ENCODE measurements at regions not wholly inside any gene's neighbourhood (a gene's known extent, or its start where the extent isn't known, plus 50 kb on each side); places are given as distances from the start of the nearest gene placed in this dataset.

DNA sequence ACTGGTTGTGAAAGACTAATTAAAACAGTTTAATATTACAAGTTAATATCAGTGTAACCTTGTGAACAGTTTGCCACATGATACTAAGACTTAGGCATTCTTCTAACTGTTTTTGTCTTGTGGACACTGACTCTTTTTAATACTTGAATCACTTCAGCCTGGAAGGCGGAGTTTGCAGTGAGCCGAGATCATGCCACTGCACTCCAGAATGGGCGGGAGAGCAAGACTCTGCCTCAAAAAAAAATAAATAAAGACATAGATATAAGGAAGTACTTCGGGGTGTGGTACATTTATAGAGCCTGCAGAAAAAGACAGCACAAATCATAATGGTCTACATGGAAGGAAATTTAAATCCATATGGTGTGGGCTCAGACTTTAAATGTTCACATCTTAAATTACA, 300.4 kb upstream of the NETO1 start:
- TF ChIP-seq ATF7 (IDR thresholded peaks at IDR 0.05; ENCODE audit: low read depth): no peak
- TF ChIP-seq, protein P1, sequence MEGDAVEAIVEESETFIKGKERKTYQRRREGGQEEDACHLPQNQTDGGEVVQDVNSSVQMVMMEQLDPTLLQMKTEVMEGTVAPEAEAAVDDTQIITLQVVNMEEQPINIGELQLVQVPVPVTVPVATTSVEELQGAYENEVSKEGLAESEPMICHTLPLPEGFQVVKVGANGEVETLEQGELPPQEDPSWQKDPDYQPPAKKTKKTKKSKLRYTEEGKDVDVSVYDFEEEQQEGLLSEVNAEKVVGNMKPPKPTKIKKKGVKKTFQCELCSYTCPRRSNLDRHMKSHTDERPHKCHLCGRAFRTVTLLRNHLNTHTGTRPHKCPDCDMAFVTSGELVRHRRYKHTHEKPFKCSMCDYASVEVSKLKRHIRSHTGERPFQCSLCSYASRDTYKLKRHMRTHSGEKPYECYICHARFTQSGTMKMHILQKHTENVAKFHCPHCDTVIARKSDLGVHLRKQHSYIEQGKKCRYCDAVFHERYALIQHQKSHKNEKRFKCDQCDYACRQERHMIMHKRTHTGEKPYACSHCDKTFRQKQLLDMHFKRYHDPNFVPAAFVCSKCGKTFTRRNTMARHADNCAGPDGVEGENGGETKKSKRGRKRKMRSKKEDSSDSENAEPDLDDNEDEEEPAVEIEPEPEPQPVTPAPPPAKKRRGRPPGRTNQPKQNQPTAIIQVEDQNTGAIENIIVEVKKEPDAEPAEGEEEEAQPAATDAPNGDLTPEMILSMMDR (IDR thresholded peaks at IDR 0.05 in 2 of 3, conservative IDR thresholded peaks at IDR 0.05 in 1 of 3; ENCODE audit: control insufficient read depth in 2 of 3, extremely low read depth in 1 of 3, insufficient read depth in 1 of 3, low read depth in 3 of 3, low read length in 3 of 3): no peak
- TF ChIP-seq, protein P2, sequence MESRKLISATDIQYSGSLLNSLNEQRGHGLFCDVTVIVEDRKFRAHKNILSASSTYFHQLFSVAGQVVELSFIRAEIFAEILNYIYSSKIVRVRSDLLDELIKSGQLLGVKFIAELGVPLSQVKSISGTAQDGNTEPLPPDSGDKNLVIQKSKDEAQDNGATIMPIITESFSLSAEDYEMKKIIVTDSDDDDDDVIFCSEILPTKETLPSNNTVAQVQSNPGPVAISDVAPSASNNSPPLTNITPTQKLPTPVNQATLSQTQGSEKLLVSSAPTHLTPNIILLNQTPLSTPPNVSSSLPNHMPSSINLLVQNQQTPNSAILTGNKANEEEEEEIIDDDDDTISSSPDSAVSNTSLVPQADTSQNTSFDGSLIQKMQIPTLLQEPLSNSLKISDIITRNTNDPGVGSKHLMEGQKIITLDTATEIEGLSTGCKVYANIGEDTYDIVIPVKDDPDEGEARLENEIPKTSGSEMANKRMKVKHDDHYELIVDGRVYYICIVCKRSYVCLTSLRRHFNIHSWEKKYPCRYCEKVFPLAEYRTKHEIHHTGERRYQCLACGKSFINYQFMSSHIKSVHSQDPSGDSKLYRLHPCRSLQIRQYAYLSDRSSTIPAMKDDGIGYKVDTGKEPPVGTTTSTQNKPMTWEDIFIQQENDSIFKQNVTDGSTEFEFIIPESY (IDR thresholded peaks at IDR 0.05): no peak
- no peak for TF ChIP-seq CHD4 (IDR thresholded peaks at IDR 0.05)
- TF ChIP-seq, protein P3, sequence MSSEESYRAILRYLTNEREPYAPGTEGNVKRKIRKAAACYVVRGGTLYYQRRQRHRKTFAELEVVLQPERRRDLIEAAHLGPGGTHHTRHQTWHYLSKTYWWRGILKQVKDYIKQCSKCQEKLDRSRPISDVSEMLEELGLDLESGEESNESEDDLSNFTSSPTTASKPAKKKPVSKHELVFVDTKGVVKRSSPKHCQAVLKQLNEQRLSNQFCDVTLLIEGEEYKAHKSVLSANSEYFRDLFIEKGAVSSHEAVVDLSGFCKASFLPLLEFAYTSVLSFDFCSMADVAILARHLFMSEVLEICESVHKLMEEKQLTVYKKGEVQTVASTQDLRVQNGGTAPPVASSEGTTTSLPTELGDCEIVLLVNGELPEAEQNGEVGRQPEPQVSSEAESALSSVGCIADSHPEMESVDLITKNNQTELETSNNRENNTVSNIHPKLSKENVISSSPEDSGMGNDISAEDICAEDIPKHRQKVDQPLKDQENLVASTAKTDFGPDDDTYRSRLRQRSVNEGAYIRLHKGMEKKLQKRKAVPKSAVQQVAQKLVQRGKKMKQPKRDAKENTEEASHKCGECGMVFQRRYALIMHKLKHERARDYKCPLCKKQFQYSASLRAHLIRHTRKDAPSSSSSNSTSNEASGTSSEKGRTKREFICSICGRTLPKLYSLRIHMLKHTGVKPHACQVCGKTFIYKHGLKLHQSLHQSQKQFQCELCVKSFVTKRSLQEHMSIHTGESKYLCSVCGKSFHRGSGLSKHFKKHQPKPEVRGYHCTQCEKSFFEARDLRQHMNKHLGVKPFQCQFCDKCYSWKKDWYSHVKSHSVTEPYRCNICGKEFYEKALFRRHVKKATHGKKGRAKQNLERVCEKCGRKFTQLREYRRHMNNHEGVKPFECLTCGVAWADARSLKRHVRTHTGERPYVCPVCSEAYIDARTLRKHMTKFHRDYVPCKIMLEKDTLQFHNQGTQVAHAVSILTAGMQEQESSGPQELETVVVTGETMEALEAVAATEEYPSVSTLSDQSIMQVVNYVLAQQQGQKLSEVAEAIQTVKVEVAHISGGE (CRISPR knock-in tag; IDR thresholded peaks at IDR 0.05): no peak
- TF ChIP-seq EGR1 (IDR thresholded peaks at IDR 0.05; ENCODE audit: borderline replicate concordance in 1 of 2, low read depth in 2 of 2, low read length in 2 of 2): no peak
- no peak for TF ChIP-seq EP300 (IDR thresholded peaks at IDR 0.05; ENCODE audit: borderline replicate concordance in 1 of 2, control insufficient read depth in 1 of 2, low read depth in 2 of 2, low read length in 2 of 2)
- TF ChIP-seq FOXM1 (IDR thresholded peaks at IDR 0.05; ENCODE audit: low read depth, low read length): no peak
- TF ChIP-seq, protein P4, sequence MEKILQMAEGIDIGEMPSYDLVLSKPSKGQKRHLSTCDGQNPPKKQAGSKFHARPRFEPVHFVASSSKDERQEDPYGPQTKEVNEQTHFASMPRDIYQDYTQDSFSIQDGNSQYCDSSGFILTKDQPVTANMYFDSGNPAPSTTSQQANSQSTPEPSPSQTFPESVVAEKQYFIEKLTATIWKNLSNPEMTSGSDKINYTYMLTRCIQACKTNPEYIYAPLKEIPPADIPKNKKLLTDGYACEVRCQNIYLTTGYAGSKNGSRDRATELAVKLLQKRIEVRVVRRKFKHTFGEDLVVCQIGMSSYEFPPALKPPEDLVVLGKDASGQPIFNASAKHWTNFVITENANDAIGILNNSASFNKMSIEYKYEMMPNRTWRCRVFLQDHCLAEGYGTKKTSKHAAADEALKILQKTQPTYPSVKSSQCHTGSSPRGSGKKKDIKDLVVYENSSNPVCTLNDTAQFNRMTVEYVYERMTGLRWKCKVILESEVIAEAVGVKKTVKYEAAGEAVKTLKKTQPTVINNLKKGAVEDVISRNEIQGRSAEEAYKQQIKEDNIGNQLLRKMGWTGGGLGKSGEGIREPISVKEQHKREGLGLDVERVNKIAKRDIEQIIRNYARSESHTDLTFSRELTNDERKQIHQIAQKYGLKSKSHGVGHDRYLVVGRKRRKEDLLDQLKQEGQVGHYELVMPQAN (conservative IDR thresholded peaks at IDR 0.05): no peak
- no peak for TF ChIP-seq RAD21 (IDR thresholded peaks at IDR 0.05; ENCODE audit: insufficient read depth, low read depth, low read length)
- no peak for TF ChIP-seq EZH2 (IDR thresholded peaks at IDR 0.05; ENCODE audit: borderline replicate concordance, control insufficient read depth, low read depth, low read length)
- TF ChIP-seq PAX5 (IDR thresholded peaks at IDR 0.05; ENCODE audit: borderline replicate concordance, low read depth, low read length): no peak
- TF ChIP-seq, protein P5, sequence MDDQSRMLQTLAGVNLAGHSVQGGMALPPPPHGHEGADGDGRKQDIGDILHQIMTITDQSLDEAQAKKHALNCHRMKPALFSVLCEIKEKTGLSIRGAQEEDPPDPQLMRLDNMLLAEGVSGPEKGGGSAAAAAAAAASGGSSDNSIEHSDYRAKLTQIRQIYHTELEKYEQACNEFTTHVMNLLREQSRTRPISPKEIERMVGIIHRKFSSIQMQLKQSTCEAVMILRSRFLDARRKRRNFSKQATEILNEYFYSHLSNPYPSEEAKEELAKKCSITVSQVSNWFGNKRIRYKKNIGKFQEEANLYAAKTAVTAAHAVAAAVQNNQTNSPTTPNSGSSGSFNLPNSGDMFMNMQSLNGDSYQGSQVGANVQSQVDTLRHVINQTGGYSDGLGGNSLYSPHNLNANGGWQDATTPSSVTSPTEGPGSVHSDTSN (IDR thresholded peaks at IDR 0.05; ENCODE audit: insufficient replicate concordance, low read depth, low read length): no peak
- TF ChIP-seq CEBPB (IDR thresholded peaks at IDR 0.05; ENCODE audit: borderline replicate concordance in 1 of 2, low read depth in 2 of 2, low read length in 2 of 2): no peak
